Liver (tissue), 3 donors: ENCODE measurements at regions not wholly inside any gene's neighbourhood (a gene's known extent, or its start where the extent isn't known, plus 50 kb on each side); places are given as distances from the start of the nearest gene placed in this dataset.

Experiments
- CTCF ChIP-seq: fragments of 150-350 bp; IDR thresholded peaks from 2 replicates; pipeline ENCODE4 v1.5.1; 2017; ENCODE audit warnings: improper control_type of control experiment, low read depth, low read length; ENCODE audit not compliant: missing input control
- EGR1 ChIP-seq, 2 donors: IDR thresholded peaks; 2 replicates each; pipeline ENCODE4 v1.6.1; 2016 to 2018; ENCODE audit warnings: antibody characterized with exemption in 2 of 2, low read depth in 2 of 2
- JUND ChIP-seq, 2 donors: IDR thresholded peaks; 2 replicates each; pipeline ENCODE4 v1.6.1; 2016; ENCODE audit warnings: antibody characterized with exemption in 2 of 2
- MAX ChIP-seq: IDR thresholded peaks from 2 replicates; pipeline ENCODE4 v1.6.1; 2016; ENCODE audit warnings: antibody characterized with exemption
- NR2F2 ChIP-seq: IDR thresholded peaks from 2 replicates; pipeline ENCODE4 v1.6.1; 2016; ENCODE audit warnings: antibody characterized with exemption
- RXRA ChIP-seq, 2 donors: IDR thresholded peaks; 2 replicates each; pipeline ENCODE4 v1.6.1; 2017 to 2018; ENCODE audit warnings: antibody characterized with exemption in 2 of 2, mild to moderate bottlenecking in 1 of 2
- SP1 ChIP-seq: IDR thresholded peaks from 2 replicates; pipeline ENCODE4 v1.6.1; 2018; ENCODE audit warnings: antibody characterized with exemption, mild to moderate bottlenecking
- TAF1 ChIP-seq: conservative IDR thresholded peaks from 2 replicates; pipeline ENCODE4 v1.6.1; 2016; ENCODE audit warnings: antibody characterized with exemption, mild to moderate bottlenecking
- YY1 ChIP-seq: IDR thresholded peaks from 2 replicates; pipeline ENCODE4 v1.6.1; 2016; ENCODE audit warnings: antibody characterized with exemption, mild to moderate bottlenecking
- donor health status: healthy.
- donor health status: healthy.

- TF ChIP-seq CTCF (no peak), MAX (no peak), JUND (IDR thresholded peaks at IDR 0.05) (no peak), YY1 (no peak), EGR1 (IDR thresholded peaks at IDR 0.05; ENCODE audit: low read depth in 2 of 2) (no peak), NR2F2 (no peak), TAF1 (no peak), SP1 (no peak), RXRA (IDR thresholded peaks at IDR 0.05) (no peak)
These were observed 243.5 kb upstream of the ZNF521 start for GRCh38 chr18:25595274-25596060.
